Neuronal stem cell (in vitro differentiated cells): ENCODE measurements at regions not wholly inside any gene's neighbourhood (a gene's known extent, or its start where the extent isn't known, plus 50 kb on each side); places are given as distances from the start of the nearest gene placed in this dataset.

Experiments
- DNase-seq: peaks from one replicate; pipeline ENCODE4 v3.0.0-alpha.2; 2013; ENCODE audit warnings: low spot score
- H2AFZ ChIP-seq: one replicate; pipeline ENCODE4 v1.6.1; 2013; ENCODE audit warnings: mild to moderate bottlenecking, low read length, inconsistent platforms
- H2AK5ac ChIP-seq: 2 replicates; pipeline ENCODE4 v1.6.1; 2013; ENCODE audit warnings: low read depth, mild to moderate bottlenecking, inconsistent platforms, low read length, moderate library complexity, mixed read lengths
- H2BK120ac ChIP-seq: 2 replicates; pipeline ENCODE4 v1.6.1; 2013; ENCODE audit warnings: low read depth, mild to moderate bottlenecking, inconsistent platforms, low read length, moderate library complexity, mixed read lengths
- H2BK12ac ChIP-seq: one replicate; pipeline ENCODE4 v1.6.1; 2013; ENCODE audit warnings: low read length, inconsistent platforms
- H2BK15ac ChIP-seq: 2 replicates; pipeline ENCODE4 v1.6.1; 2013; ENCODE audit warnings: mild to moderate bottlenecking, low read length, inconsistent platforms, mixed read lengths
- H2BK5ac ChIP-seq: one replicate; pipeline ENCODE4 v1.6.1; 2013; ENCODE audit warnings: inconsistent platforms, mild to moderate bottlenecking, low read length, moderate library complexity
- H3K14ac ChIP-seq: one replicate; pipeline ENCODE4 v1.6.1; 2013; ENCODE audit warnings: low read length, inconsistent platforms
- H3K18ac ChIP-seq: 2 replicates; pipeline ENCODE4 v1.6.1; 2013; ENCODE audit warnings: low read length, inconsistent platforms
- H3K23ac ChIP-seq: 2 replicates; pipeline ENCODE4 v1.6.1; 2013; ENCODE audit warnings: low read depth, mild to moderate bottlenecking, mixed read lengths, low read length, inconsistent platforms; ENCODE audit not compliant: poor library complexity
- H3K27ac ChIP-seq: replicated peaks from 3 replicates; pipeline ENCODE4 v1.5.1; 2013; ENCODE audit warnings: low read length, inconsistent platforms
- H3K27me3 ChIP-seq, 3 experiments: 2 replicates each; pipeline ENCODE4 v1.6.1; 2013; ENCODE audit warnings: low read length in 3 of 3, mild to moderate bottlenecking in 2 of 3, inconsistent platforms in 1 of 3, low read depth in 1 of 3, mixed read lengths in 1 of 3, moderate library complexity in 1 of 3; ENCODE audit not compliant: control insufficient read depth in 3 of 3, insufficient read depth in 3 of 3
- H3K36me3 ChIP-seq, 2 donors: replicated peaks in 1 of 2; 2 replicates each; pipeline ENCODE4 v1.6.1; 2013; ENCODE audit warnings: low read length in 2 of 2; ENCODE audit not compliant: control insufficient read depth in 2 of 2, insufficient read depth in 2 of 2
- H3K4ac ChIP-seq: 2 replicates; pipeline ENCODE4 v1.6.1; 2013; ENCODE audit warnings: inconsistent platforms, mild to moderate bottlenecking, low read length, moderate library complexity
- H3K4me1 ChIP-seq, 2 donors: 1 replicate in 1 of 2; 2 replicates in 1 of 2; pipeline ENCODE4 v1.6.1; 2013; ENCODE audit warnings: low read length in 2 of 2, low read depth in 1 of 2; ENCODE audit not compliant: control insufficient read depth in 2 of 2, insufficient read depth in 1 of 2
- H3K4me2 ChIP-seq: one replicate; pipeline ENCODE4 v1.6.1; 2013; ENCODE audit warnings: mild to moderate bottlenecking, low read length, inconsistent platforms; ENCODE audit not compliant: insufficient read depth, poor library complexity, severe bottlenecking
- H3K4me3 ChIP-seq, 2 donors: 2 replicates each; pipeline ENCODE4 v1.5.1; 2013; ENCODE audit warnings: low read length in 2 of 2, mild to moderate bottlenecking in 2 of 2, inconsistent platforms in 1 of 2, moderate library complexity in 1 of 2
- H3K79me1 ChIP-seq: one replicate; pipeline ENCODE4 v1.6.1; 2013; ENCODE audit warnings: low read depth, mild to moderate bottlenecking, inconsistent platforms, low read length, moderate library complexity
- H3K9ac ChIP-seq: one replicate; pipeline ENCODE4 v1.6.1; 2013; ENCODE audit warnings: mild to moderate bottlenecking, low read depth, low read length, inconsistent platforms; ENCODE audit not compliant: poor library complexity
- H3K9me3 ChIP-seq, 2 donors: replicated peaks in 1 of 2; 2 replicates each; pipeline versions ENCODE3 to v1.6.1; 2013; ENCODE audit warnings: low read length in 2 of 2, mild to moderate bottlenecking in 2 of 2, inconsistent platforms in 1 of 2, low read depth in 1 of 2, mixed read lengths in 1 of 2, moderate library complexity in 1 of 2; ENCODE audit not compliant: control insufficient read depth in 2 of 2, insufficient read depth in 1 of 2
- H4K8ac ChIP-seq: one replicate; pipeline ENCODE4 v1.6.1; 2013; ENCODE audit warnings: low read depth, mild to moderate bottlenecking, inconsistent platforms, low read length, moderate library complexity
- H4K91ac ChIP-seq: one replicate; pipeline ENCODE4 v1.6.1; 2013; ENCODE audit warnings: low read length, low read depth, mild to moderate bottlenecking, inconsistent platforms; ENCODE audit not compliant: poor library complexity
- WGBS, 2 donors: extraction: QIAGEN DNeasy Blood & Tissue Kit; methylation state at CpG; one replicate each; pipeline ENCODE4 v1.1.7; 2013; ENCODE audit warnings: missing lambda C conversion rate in 2 of 2, mixed read lengths in 1 of 2; ENCODE audit not compliant: insufficient read length in 2 of 2, insufficient replicate concordance in 1 of 2; ENCODE audit errors: extremely low coverage in 2 of 2; 5-methylcytosine and 5-hydroxymethylcytosine counted together

DNA sequence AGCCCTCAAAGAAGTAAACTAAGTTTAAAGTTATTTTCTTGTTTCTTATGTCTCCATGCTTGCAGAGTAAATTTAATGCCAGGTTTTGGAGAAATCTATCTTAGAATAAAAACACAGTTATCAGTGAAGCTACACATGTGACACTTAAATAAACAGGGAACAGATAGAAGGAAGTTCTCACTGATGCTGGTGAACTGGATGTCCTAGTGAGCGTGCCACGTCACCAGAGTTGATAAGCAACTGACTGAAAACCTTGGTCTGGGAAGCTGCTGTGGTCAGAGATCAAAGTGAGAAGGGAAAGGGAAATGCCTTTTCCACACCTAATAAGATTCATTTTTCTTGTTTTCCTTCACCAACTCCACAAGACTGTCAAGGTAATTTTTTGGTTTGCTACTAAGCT lies 74.8 kb upstream of the PCED1B start:
- Histone ChIP-seq H2BK12ac (no peak overlapping the region), H4K91ac (no peak overlapping the region), H2BK5ac (no peak overlapping the region), H2AK5ac (no peak overlapping the region), H2AFZ (no peak overlapping the region), H3K18ac (no peak overlapping the region), H3K4me1 (no peaks in the 10 kb centered on the region), H3K9ac (no peak overlapping the region), H3K27ac (no peak overlapping the region), H3K36me3 (no peaks in the 10 kb centered on the region), H3K79me1 (no peaks in the 10 kb centered on the region), H3K9me3 (no peaks in the 10 kb centered on the region), H3K4me3 (no peak overlapping the region), H3K4ac (no peak overlapping the region), H3K27me3 (no peaks in the 10 kb centered on the region), H3K23ac (no peak overlapping the region), H3K14ac (no peak overlapping the region), H3K4me2 (no peak overlapping the region), H2BK15ac (no peak overlapping the region), H2BK120ac (no peak overlapping the region), H4K8ac (no peak overlapping the region)
- no CpG with 5 or more reads among the region's 2 CpGs for WGBS, 2 donors
- DNase-seq, result no peak

DNA sequence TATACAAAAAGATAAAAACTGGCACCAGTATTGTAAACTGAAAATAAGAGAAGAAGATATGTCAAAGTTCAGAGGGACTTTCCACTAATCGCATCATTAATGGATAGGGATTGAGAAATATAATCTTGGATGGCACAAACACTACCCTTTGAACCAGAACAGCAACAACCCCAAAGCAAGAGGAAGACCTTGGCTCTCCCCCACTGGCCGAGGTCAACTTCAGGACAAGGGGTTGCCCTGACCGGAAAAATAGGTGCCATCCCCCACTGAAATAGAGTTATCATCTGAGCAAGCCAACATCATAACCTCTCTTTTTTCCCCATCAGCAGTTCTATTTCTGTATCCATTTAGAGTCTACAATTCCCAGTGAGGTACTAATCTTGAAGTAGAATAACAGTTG lies 72.4 kb upstream of the PCED1B start:
- Histone ChIP-seq H3K4me3 (no peak overlapping the region), H3K27ac (no peak overlapping the region), H2AK5ac (no peak overlapping the region), H3K9ac (no peak overlapping the region), H3K4me1 (no peaks in the 10 kb centered on the region), H2BK12ac (no peak overlapping the region), H3K4ac (no peak overlapping the region), H3K14ac (no peak overlapping the region), H3K36me3 (no peaks in the 10 kb centered on the region), H4K91ac (no peak overlapping the region), H3K79me1 (no peaks in the 10 kb centered on the region), H3K23ac (no peak overlapping the region), H3K18ac (no peak overlapping the region), H2BK5ac (no peak overlapping the region), H2BK15ac (no peak overlapping the region), H3K9me3 (no peaks in the 10 kb centered on the region), H2BK120ac (no peak overlapping the region), H4K8ac (no peak overlapping the region), H3K27me3 (no peaks in the 10 kb centered on the region), H2AFZ (no peak overlapping the region), H3K4me2 (no peak overlapping the region)
- no CpG with 5 or more reads among the region's 3 CpGs for WGBS, 2 donors
- no peak for DNase-seq

DNA sequence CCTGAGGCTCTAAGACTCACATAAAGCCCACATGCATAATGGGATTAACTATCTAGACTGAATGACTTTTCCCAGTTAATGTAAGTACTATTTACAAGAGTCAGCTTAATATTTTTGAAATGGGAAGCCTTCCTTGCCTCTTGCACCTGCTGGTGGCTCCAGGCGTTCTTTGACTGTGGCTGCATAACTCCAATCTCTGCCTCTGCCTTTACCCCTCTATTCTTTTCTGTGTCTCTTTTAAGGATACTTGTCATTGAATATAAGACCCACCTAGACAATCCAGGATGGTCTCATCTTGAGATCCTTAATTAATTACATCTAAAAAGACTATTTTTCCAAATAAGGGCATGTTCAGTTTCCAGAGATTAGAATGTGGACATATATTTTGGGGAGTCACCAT lies 66.9 kb upstream of the PCED1B start:
- no peak overlapping the region for H3K4me3 ChIP-seq
- no peak overlapping the region for H2BK5ac ChIP-seq
- H3K14ac ChIP-seq, result no peak overlapping the region
- no peak overlapping the region for H2AFZ ChIP-seq
- H2AK5ac ChIP-seq, result no peak overlapping the region
- H4K8ac ChIP-seq, result no peak overlapping the region
- no peaks in the 10 kb centered on the region for H3K36me3 ChIP-seq
- H3K27me3 ChIP-seq, result no peaks in the 10 kb centered on the region
- H3K27ac ChIP-seq, result no peak overlapping the region
- no peak overlapping the region for H2BK120ac ChIP-seq
- no peaks in the 10 kb centered on the region for H3K79me1 ChIP-seq
- no peak overlapping the region for H3K4me2 ChIP-seq
- no CpG with 5 or more reads among the region's 1 CpG for WGBS, 2 donors
- no peaks in the 10 kb centered on the region for H3K9me3 ChIP-seq
- no peak for DNase-seq
- peaks cover 0 to 1% of the 10 kb centered on the region in 2 donors for H3K4me1 ChIP-seq
- H4K91ac ChIP-seq, result no peak overlapping the region
- H2BK15ac ChIP-seq, result no peak overlapping the region
- no peak overlapping the region for H3K4ac ChIP-seq
- H3K9ac ChIP-seq, result no peak overlapping the region
- no peak overlapping the region for H2BK12ac ChIP-seq
- H3K18ac ChIP-seq, result no peak overlapping the region
- H3K23ac ChIP-seq, result no peak overlapping the region

DNA sequence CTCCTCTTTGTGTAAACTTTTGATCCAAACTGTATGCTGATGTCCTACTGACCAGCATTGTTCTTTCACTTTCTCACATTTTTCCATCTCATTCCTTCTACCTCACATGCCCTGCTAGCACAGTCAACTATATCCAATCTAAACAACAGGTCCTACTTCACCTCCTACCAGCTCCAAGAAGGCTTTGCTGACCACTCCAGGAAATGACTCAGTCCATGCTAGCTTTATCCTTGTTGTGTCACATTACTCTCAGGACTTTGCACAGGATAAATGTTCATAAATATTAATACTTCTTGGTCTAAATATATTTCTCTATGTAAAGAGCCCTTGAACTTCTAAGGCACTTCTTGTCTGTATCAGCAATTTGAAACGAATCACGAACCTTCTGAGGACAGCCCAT lies 64.9 kb upstream of the PCED1B start:
- H3K27me3 ChIP-seq, result no peaks in the 10 kb centered on the region
- H3K27ac ChIP-seq, result no peak overlapping the region

More for the DNA sequence above, 64.9 kb upstream of the PCED1B start:
- H3K4me1 ChIP-seq, result peaks cover 0 to 1% of the 10 kb centered on the region in 2 donors
- H3K36me3 ChIP-seq, result no peaks in the 10 kb centered on the region
- H3K9ac ChIP-seq, result no peak overlapping the region
- H3K18ac ChIP-seq, result no peak overlapping the region
- no peaks in the 10 kb centered on the region for H3K9me3 ChIP-seq
- no peak overlapping the region for H2BK15ac ChIP-seq
- H2BK12ac ChIP-seq, result no peak overlapping the region
- no peak overlapping the region for H2AFZ ChIP-seq
- no peak overlapping the region for H2AK5ac ChIP-seq
- H3K4me3 ChIP-seq, result no peak overlapping the region
- no peak overlapping the region for H3K14ac ChIP-seq
- no peak overlapping the region for H4K8ac ChIP-seq
- no peaks in the 10 kb centered on the region for H3K79me1 ChIP-seq
- no peak overlapping the region for H2BK5ac ChIP-seq
- no CpG with 5 or more reads among the region's 2 CpGs for WGBS, 2 donors
- no peak overlapping the region for H3K23ac ChIP-seq
- H2BK120ac ChIP-seq, result no peak overlapping the region
- no peak overlapping the region for H4K91ac ChIP-seq
- no peak for DNase-seq
- H3K4ac ChIP-seq, result no peak overlapping the region
- no peak overlapping the region for H3K4me2 ChIP-seq
